Endodermal cell (in vitro differentiated cells): ENCODE measurements at regions not wholly inside any gene's neighbourhood (a gene's known extent, or its start where the extent isn't known, plus 50 kb on each side); places are given as distances from the start of the nearest gene placed in this dataset.

Source experiments
- DNase-seq: peaks from one replicate; pipeline ENCODE4 v3.0.0-alpha.2; 2017
- H3K27ac ChIP-seq: 2 replicates; pipeline ENCODE4 v1.5.1; 2013; ENCODE audit warnings: mild to moderate bottlenecking, low read depth, low read length, moderate library complexity
- H3K27me3 ChIP-seq: 2 replicates; pipeline ENCODE4 v1.6.1; 2013; ENCODE audit warnings: mild to moderate bottlenecking, low read length, moderate library complexity; ENCODE audit not compliant: insufficient read depth, control insufficient read depth, poor library complexity, severe bottlenecking
- H3K36me3 ChIP-seq: 2 replicates; pipeline ENCODE4 v1.7.0; 2013; ENCODE audit warnings: mild to moderate bottlenecking, low read length, moderate library complexity; ENCODE audit not compliant: control insufficient read depth, insufficient read depth
- H3K4me1 ChIP-seq: one replicate; pipeline ENCODE4 v1.7.0; 2013; ENCODE audit warnings: low read length; ENCODE audit not compliant: control insufficient read depth, insufficient read depth
- H3K4me3 ChIP-seq: 2 replicates; pipeline ENCODE4 v1.5.1; 2013; ENCODE audit warnings: mild to moderate bottlenecking, low read length, moderate library complexity
- H3K9ac ChIP-seq: 2 replicates; pipeline ENCODE4 v1.6.1; 2013; ENCODE audit warnings: mild to moderate bottlenecking, low read length, moderate library complexity; ENCODE audit not compliant: poor library complexity, severe bottlenecking; ENCODE audit errors: extremely low read depth
- H3K9me3 ChIP-seq: 2 replicates; pipeline ENCODE4 v1.6.1; 2013; ENCODE audit warnings: mild to moderate bottlenecking, low read length, moderate library complexity; ENCODE audit not compliant: control insufficient read depth
- H3K27ac Mint-ChIP-seq: 2 replicates; pipeline ENCODE4 v1.8.0; 2020; ENCODE audit warnings: mixed read lengths
- H3K27me3 Mint-ChIP-seq: 2 replicates; pipeline ENCODE4 v1.8.0; 2021; ENCODE audit warnings: mild to moderate bottlenecking, mixed read lengths; ENCODE audit not compliant: insufficient read depth
- H3K36me3 Mint-ChIP-seq: 2 replicates; pipeline ENCODE4 v1.8.0; 2020; ENCODE audit warnings: low read depth, mixed read lengths
- H3K4me1 Mint-ChIP-seq: 2 replicates; pipeline ENCODE4 v1.8.0; 2020; ENCODE audit warnings: mixed read lengths
- H3K4me3 Mint-ChIP-seq: 2 replicates; pipeline ENCODE4 v1.8.0; 2020; ENCODE audit warnings: mild to moderate bottlenecking, moderate library complexity, mixed read lengths
- H3K9me3 Mint-ChIP-seq: 2 replicates; pipeline ENCODE4 v1.8.0; 2020; ENCODE audit warnings: mild to moderate bottlenecking, mixed read lengths
- WGBS, 2 experiments: methylation state at CpG; one replicate each; pipeline versions ENCODE4 v1.1.5 to v1.1.7; 2013; ENCODE audit warnings: missing lambda C conversion rate in 2 of 2, mixed read lengths in 1 of 2; ENCODE audit not compliant: insufficient coverage in 1 of 2, insufficient read length in 1 of 2; 5-methylcytosine and 5-hydroxymethylcytosine counted together
- TF ChIP-seq, protein P1 (sequence below): fragments of 200-600 bp; sonication (generic); conservative IDR thresholded peaks from 2 replicates; pipeline ENCODE4 v1.5.0; 2021; ENCODE audit warnings: antibody characterized with exemption, mild to moderate bottlenecking

DNA sequence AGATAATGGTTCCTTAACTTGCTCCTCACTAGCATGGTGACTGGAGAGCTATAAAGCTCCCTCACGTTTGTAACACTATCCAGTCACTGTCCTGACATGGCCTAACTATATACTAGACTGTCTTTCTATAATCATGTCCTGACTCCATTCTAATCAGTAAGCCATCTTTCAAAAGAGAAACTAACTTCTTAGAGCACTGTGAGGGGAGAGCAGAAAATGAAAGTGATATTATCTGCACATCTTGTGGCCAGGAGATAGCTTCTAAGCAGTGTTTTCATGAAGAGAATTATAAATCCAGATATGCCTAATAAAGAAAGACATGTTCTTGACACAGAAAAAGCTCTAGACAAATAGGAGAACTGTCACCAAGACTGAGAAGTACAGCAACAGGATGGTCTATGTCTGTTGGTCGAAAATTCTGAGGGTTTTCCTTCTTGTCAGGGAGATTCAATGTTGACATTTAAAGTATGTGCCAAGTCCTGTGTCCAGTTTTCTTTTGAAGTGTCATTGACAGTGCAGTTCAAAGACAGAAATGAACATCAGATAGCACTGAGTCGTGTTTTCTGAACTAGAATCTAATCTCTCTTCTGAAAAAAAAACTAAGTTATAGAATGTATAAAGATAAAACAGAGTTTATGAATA, 230.6 kb upstream of the PEX5L start:
- H3K36me3 Mint-ChIP-seq, result no peaks in the 10 kb centered on the region
- H3K27me3 ChIP-seq, result no peaks in the 10 kb centered on the region

DNA sequence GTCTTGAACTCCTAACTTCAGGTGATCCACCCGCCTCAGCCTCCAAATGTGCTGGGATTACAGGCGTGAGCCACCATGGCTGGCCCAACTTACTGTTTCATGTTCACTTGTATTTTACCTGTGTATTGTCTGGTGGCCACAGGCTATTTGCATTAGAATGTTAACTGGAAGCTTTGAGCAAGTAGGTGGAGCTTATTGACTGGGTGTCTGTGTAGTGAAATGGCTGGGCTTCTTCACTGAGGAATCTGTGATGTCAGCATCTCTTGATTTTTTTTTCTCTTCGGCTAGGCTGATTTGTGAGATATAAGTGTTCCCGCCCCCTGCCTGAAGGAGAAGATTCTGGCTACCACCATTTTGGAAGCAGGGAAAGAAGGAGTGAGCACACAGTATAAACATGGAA, 237.8 kb upstream of the PEX5L start:
- Histone ChIP-seq H3K9ac (no peak overlapping the region), H3K27me3 (no peaks in the 10 kb centered on the region), H3K4me3 (no peak overlapping the region), H3K4me1 (no peaks in the 10 kb centered on the region), H3K36me3 (no peaks in the 10 kb centered on the region), H3K9me3 (no peaks in the 10 kb centered on the region), H3K27ac (no peak overlapping the region)
- Mint-ChIP-seq H3K9me3 (peaks cover 7% of the 10 kb centered on the region), H3K27ac (no peak overlapping the region), H3K4me1 (no peaks in the 10 kb centered on the region), H3K4me3 (no peak overlapping the region), H3K36me3 (no peaks in the 10 kb centered on the region), H3K27me3 (no peaks in the 10 kb centered on the region)
- TF ChIP-seq, protein P1, sequence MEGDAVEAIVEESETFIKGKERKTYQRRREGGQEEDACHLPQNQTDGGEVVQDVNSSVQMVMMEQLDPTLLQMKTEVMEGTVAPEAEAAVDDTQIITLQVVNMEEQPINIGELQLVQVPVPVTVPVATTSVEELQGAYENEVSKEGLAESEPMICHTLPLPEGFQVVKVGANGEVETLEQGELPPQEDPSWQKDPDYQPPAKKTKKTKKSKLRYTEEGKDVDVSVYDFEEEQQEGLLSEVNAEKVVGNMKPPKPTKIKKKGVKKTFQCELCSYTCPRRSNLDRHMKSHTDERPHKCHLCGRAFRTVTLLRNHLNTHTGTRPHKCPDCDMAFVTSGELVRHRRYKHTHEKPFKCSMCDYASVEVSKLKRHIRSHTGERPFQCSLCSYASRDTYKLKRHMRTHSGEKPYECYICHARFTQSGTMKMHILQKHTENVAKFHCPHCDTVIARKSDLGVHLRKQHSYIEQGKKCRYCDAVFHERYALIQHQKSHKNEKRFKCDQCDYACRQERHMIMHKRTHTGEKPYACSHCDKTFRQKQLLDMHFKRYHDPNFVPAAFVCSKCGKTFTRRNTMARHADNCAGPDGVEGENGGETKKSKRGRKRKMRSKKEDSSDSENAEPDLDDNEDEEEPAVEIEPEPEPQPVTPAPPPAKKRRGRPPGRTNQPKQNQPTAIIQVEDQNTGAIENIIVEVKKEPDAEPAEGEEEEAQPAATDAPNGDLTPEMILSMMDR, result no peak
- no peak for DNase-seq
- WGBS, 2 experiments, result 86 to 87% methylated on average over 4 of the region's 4 CpGs

More for the DNA sequence above, 230.6 kb upstream of the PEX5L start:
- no peak overlapping the region for H3K27ac ChIP-seq
- H3K9me3 ChIP-seq, result no peaks in the 10 kb centered on the region
- no peak for DNase-seq
- Mint-ChIP-seq H3K4me3 (no peak overlapping the region), H3K27ac (no peak overlapping the region), H3K4me1 (no peaks in the 10 kb centered on the region), H3K27me3 (no peaks in the 10 kb centered on the region), H3K9me3 (peaks cover 7% of the 10 kb centered on the region)
- TF ChIP-seq, protein P1, result no peak
- 76 to 92% methylated on average over 2 to 3 of the region's 3 CpGs for WGBS, 2 experiments
- H3K36me3 ChIP-seq, result no peaks in the 10 kb centered on the region
- H3K4me3 ChIP-seq, result no peak overlapping the region
- no peaks in the 10 kb centered on the region for H3K4me1 ChIP-seq
- no peak overlapping the region for H3K9ac ChIP-seq

DNA sequence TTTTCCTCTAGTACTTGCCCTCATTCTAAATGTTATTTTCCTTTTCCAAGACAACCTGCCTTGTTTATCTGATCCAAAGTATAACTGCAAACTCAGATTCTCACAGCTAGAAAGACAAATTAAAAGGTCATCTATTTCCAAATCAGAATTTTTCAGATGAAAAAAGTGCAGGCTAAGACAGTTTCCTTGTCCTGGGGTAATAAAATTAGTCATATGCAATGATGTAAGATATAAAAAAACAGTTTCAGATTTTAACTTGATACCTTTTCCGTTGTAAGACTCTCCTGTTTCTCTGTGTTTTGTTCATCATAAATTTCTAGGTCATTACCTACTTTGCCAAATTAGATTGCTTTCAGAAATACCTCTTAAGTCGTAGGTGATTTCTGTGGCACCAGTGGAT, 238.4 kb upstream of the PEX5L start:
- TF ChIP-seq, protein P1, result no peak
- no peaks in the 10 kb centered on the region for H3K36me3 ChIP-seq
- WGBS, 2 experiments, result 90 to 92% methylated on average over 2 of the region's 2 CpGs
- H3K4me1 Mint-ChIP-seq, result no peaks in the 10 kb centered on the region
- DNase-seq, result no peak
- peaks cover 3% of the 10 kb centered on the region for H3K9me3 Mint-ChIP-seq
- no peaks in the 10 kb centered on the region for H3K4me1 ChIP-seq
- no peak overlapping the region for H3K4me3 Mint-ChIP-seq
- no peak overlapping the region for H3K9ac ChIP-seq
- no peaks in the 10 kb centered on the region for H3K36me3 Mint-ChIP-seq
- H3K4me3 ChIP-seq, result no peak overlapping the region
- no peak overlapping the region for H3K27ac Mint-ChIP-seq
- no peaks in the 10 kb centered on the region for H3K9me3 ChIP-seq
- H3K27me3 ChIP-seq, result no peaks in the 10 kb centered on the region
- H3K27ac ChIP-seq, result no peak overlapping the region
- no peaks in the 10 kb centered on the region for H3K27me3 Mint-ChIP-seq
